Cardiac muscle cell (in vitro differentiated cells and primary cell): ENCODE measurements at regions not wholly inside any gene's neighbourhood (a gene's known extent, or its start where the extent isn't known, plus 50 kb on each side); places are given as distances from the start of the nearest gene placed in this dataset.
"Not testable (repeated sequence)": the region's sequence is repeated elsewhere in the genome, so short reads cannot be mapped to it uniquely, and the experiment has no call there.

Source experiments
- DNase-seq, 2 donors: peaks; one replicate each; pipeline versions ENCODE4 v3.0.0 to v3.0.0-alpha.2; 2010 to 2017; ENCODE audit warnings: low read depth in 1 of 2, low spot score in 1 of 2
- H3K27ac ChIP-seq: fragments of 200-600 bp; sonication (generic); 2 replicates; pipeline ENCODE4 v1.5.1; 2016
- H3K27me3 ChIP-seq: fragments of 200-600 bp; sonication (generic); 2 replicates; pipeline ENCODE4 v1.6.0; 2016; ENCODE audit warnings: control low read depth
- H3K36me3 ChIP-seq: fragments of 200-600 bp; sonication (generic); 2 replicates; pipeline ENCODE4 v1.5.1; 2016; ENCODE audit warnings: control low read depth
- H3K4me1 ChIP-seq: fragments of 200-600 bp; sonication (generic); 2 replicates; pipeline ENCODE4 v1.8.1; 2017; ENCODE audit warnings: low read depth, mild to moderate bottlenecking, mixed run types
- H3K4me3 ChIP-seq: fragments of 200-600 bp; sonication (generic); 2 replicates; pipeline ENCODE4 v1.5.1; 2016; ENCODE audit warnings: mild to moderate bottlenecking
- H3K9me3 ChIP-seq: fragments of 200-600 bp; sonication (generic); 2 replicates; pipeline ENCODE4 v1.5.1; 2017; ENCODE audit warnings: low read depth, mild to moderate bottlenecking, control low read depth
- TF ChIP-seq, protein P1 (sequence below): IDR thresholded peaks from 2 replicates; pipeline ENCODE4 v1.5.1; 2012; ENCODE audit warnings: low read depth, mild to moderate bottlenecking, low read length

DNA sequence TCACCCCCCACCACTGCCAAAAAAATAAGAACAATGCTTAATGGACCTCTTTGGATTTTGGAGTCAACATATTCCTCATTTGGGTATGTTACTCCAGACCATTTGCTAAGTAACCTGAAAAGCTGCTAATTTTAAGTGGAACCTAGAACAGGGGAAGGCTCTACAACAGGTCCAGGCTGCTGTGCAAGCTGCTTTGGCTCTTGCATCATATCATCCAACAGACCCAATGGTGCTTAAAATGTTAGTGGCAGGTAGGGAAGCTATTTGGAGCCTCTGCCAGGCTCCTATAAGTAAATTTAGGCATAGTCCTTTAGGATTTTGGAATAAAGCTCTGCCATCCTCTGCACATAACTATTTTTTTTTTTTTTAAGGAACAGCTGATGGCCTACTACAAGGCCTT lies 132.2 kb upstream of the PMCH start:
- Histone ChIP-seq H3K9me3 (no peaks in the 10 kb centered on the region), H3K27ac (no peak overlapping the region), H3K4me3 (no peak overlapping the region), H3K36me3 (no peaks in the 10 kb centered on the region), H3K27me3 (no peaks in the 10 kb centered on the region), H3K4me1 (no peaks in the 10 kb centered on the region)
- DNase-seq: no peak
- TF ChIP-seq, protein P1, sequence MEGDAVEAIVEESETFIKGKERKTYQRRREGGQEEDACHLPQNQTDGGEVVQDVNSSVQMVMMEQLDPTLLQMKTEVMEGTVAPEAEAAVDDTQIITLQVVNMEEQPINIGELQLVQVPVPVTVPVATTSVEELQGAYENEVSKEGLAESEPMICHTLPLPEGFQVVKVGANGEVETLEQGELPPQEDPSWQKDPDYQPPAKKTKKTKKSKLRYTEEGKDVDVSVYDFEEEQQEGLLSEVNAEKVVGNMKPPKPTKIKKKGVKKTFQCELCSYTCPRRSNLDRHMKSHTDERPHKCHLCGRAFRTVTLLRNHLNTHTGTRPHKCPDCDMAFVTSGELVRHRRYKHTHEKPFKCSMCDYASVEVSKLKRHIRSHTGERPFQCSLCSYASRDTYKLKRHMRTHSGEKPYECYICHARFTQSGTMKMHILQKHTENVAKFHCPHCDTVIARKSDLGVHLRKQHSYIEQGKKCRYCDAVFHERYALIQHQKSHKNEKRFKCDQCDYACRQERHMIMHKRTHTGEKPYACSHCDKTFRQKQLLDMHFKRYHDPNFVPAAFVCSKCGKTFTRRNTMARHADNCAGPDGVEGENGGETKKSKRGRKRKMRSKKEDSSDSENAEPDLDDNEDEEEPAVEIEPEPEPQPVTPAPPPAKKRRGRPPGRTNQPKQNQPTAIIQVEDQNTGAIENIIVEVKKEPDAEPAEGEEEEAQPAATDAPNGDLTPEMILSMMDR: no peak

DNA sequence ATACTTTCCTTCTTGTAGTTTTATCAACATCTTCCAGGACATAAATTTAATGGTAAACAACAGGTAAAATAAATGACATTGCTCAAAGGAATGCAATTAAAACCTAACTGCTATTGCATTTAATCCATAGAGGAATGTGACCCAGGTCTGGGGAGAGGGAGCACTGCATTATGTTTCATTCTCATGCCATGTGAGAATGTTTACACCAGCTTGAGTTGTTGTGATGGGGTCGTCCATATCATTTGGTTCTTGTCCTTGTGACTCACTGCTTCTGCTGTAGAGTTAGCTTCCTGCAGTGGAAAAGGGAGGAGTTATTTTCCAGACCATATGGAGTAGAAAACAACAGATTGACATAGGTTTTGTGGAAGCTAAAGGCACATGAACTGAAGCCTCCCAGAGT lies 129.3 kb upstream of the PMCH start:
- Histone ChIP-seq H3K36me3 (no peaks in the 10 kb centered on the region), H3K4me1 (no peaks in the 10 kb centered on the region), H3K4me3 (no peak overlapping the region), H3K27me3 (no peaks in the 10 kb centered on the region), H3K9me3 (no peaks in the 10 kb centered on the region), H3K27ac (no peak overlapping the region)
- TF ChIP-seq, protein P1: no peak
- no peak for DNase-seq

DNA sequence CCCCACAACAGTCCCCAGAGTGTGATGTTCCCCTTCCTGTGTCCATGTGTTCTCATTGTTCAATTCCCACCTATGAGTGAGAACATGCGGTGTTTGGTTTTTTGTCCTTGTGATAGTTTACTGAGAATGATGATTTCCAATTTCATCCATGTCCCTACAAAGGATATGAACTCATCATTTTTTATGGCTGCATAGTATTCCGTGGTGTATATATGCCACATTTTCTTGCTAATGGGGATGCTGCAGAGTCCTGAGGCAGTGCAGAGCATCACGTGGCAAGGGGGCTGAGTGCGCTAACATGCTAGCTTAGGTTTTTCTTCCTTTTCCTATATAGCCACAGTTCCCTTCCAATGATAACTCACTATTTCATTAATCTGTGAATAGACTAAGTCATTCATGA lies 127.5 kb upstream of the PMCH start:
- DNase-seq, H3K9me3 ChIP-seq, H3K27ac ChIP-seq, H3K27me3 ChIP-seq, H3K4me1 ChIP-seq, H3K4me3 ChIP-seq, H3K36me3 ChIP-seq: not testable (repeated sequence)

DNA sequence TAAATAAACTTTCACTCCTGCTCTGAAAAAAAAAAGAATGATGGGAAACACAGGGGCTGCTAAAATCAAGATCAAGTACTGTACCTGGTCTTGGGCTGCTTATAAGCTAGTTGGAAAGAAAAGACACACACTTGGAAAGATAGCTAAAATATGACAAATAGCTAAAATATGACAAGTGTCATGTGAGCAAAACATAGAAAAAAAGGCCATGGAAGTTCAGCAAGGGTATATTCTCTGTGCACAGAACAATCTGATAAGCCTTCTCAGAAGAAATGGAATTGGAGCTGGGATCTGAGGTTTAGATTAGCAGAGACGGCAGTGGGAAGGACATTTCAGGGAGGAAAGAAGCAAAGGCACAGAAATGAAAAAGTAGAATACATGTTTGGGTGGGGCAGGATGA lies 126.2 kb upstream of the PMCH start:
- Histone ChIP-seq H3K36me3 (no peaks in the 10 kb centered on the region), H3K4me3 (no peak overlapping the region), H3K27me3 (no peaks in the 10 kb centered on the region), H3K27ac (no peak overlapping the region), H3K4me1 (no peaks in the 10 kb centered on the region), H3K9me3 (no peaks in the 10 kb centered on the region)
- no peak for DNase-seq
- TF ChIP-seq, protein P1: no peak

DNA sequence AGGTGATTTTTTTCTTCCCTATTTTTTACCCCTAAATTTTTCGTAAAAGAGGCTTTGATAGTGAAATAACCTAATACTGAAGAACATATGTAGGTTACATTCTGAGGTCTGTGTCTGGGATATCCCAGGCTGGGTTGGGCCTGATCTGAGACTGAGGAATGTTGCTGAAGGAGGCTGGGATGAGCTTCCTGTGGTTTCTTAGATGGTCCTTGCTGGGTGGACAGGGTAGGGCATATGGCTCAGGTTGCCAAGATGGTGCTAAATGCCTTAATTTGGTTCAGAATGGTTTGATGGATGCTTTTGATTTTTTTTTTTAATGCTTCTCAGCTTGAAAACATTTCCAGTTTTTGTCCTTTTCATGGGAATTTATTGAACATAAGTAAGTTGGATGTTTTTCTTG lies 124.6 kb upstream of the PMCH start:
- no peak overlapping the region for H3K4me3 ChIP-seq
- no peaks in the 10 kb centered on the region for H3K9me3 ChIP-seq
- H3K36me3 ChIP-seq: no peaks in the 10 kb centered on the region
- no peaks in the 10 kb centered on the region for H3K27me3 ChIP-seq
- H3K4me1 ChIP-seq: no peaks in the 10 kb centered on the region
- no peak for DNase-seq
- no peak overlapping the region for H3K27ac ChIP-seq
- TF ChIP-seq, protein P1: no peak

DNA sequence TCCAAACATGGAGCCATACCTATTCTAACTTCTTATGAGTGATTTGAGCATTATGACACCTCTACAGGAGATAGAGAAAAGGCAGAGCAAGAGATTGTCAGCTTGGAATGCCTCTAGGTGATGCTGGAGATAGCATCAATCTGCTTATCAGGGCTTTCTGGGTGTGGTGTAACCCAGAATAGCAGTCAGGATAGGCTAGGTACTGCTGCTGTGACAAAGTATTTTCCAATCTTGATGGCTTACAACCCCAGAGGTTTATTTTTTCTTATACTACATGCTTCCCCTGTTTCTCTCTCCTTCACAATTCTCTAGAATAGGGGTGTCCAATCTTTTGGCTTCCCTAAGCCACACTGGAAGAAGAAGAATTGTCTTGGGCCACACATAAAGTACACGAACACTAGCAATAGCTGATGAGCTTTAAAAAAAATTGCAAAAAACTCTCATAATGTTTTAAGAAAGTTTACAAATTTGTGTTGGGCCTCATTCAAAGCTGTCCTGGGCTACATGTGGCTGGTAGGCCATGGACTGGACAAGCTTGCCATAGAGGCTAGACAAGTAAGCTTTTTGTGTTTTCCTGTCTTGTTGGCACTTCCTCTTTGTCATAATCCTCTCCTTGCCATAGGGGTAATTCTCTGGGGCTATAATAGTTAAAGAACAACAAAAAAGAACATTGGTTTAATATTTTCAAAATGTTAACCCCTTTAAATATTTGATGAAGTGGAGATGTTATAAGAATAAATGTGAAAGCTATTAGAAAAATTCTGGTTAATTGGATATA lies 123.9 kb upstream of the PMCH start:
- H3K36me3 ChIP-seq: no peaks in the 10 kb centered on the region
- no peak overlapping the region for H3K4me3 ChIP-seq
- no peak overlapping the region for H3K27ac ChIP-seq
- H3K4me1 ChIP-seq: no peaks in the 10 kb centered on the region
- no peaks in the 10 kb centered on the region for H3K27me3 ChIP-seq
- TF ChIP-seq, protein P1: no peak
- no peak for DNase-seq
- H3K9me3 ChIP-seq: no peaks in the 10 kb centered on the region
